GM19467 (cell line): ENCODE measurements at regions not wholly inside any gene's neighbourhood (a gene's known extent, or its start where the extent isn't known, plus 50 kb on each side); places are given as distances from the start of the nearest gene placed in this dataset.
A peak's percentile ranks its signal among the peaks of the same experiment; 100 is the strongest.

Source experiments
- ATAC-seq: cut with Tn5 transposase; IDR thresholded peaks from one replicate; pipeline ENCODE4 v1.9.1; 2021; ENCODE audit warnings: mild to moderate bottlenecking, moderate library complexity; ENCODE audit not compliant: unreplicated experiment

- ATAC-seq = no peak
These were observed 269.6 kb upstream of the KLF4 start for GRCh38 chr9:107759009-107759822.

DNA sequence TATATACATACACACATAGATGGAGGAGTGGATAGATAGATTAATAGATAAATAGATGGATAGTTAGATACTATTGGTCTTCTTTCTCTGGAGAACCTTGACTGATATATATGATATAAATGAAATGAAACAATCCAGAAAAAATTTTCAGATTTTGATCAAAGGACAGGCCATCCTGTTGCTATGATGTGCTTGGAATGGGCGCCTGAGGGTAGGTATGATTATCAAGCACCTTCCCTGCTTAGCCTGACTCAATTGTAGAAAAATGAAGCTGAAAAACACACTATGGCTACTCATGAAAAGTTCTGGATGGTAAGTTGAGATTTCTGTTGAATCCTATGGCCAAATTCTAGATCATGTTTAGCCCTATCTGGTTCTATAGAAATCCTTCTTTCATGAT, 266.5 kb upstream of the KLF4 start:
- ATAC-seq = no peak

DNA sequence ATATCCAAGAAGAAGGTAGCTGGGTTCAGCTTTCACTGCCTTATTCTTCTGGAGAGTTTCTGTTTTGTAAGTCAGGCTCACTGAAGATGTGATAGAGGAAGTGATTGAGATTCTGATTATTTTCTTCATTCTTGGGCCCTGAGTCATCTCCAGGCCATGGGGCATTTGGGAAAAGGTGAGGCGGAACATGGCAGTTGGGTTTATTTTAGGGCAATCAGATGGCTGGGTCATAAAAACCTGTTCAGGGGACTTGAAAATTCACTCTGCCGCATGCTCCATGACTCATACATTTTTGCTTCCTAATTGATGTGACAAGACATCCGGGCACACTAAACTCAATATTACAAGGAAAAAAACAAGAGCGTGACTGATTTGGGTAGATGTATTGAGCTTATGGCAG, 265.7 kb upstream of the KLF4 start:
- ATAC-seq = no peak

DNA sequence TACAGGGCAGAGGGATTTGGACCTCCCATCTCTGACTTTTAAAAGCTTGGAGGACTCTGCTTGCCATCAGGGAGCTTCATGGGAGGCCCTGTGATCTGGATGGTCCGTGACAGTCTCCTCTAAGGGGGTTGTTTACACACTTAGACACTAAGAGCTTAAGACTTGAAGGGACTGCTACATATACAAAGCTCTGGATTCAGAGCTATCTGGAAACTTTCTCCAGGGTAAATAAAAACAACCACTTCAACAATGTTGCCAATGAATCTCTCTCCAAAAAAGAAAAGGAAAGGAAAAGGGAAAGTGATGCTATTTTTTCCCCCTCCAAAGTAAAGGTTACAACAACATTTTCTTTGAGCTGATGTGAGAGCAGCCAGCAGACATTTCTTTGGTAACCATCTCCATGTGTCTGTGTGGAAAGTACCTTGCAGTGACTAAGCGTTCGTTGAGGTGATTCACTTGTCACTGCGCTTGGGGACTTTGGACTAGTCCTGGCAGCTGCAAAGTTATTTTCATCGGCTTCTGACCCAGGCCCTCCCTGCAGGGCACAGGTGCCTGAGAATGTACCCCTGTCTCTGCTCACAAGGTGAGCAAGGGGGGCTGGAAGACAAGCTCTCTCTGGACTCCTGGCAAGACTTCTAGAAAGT, 262.1 kb upstream of the KLF4 start:
- peak; percentile 65 for ATAC-seq

DNA sequence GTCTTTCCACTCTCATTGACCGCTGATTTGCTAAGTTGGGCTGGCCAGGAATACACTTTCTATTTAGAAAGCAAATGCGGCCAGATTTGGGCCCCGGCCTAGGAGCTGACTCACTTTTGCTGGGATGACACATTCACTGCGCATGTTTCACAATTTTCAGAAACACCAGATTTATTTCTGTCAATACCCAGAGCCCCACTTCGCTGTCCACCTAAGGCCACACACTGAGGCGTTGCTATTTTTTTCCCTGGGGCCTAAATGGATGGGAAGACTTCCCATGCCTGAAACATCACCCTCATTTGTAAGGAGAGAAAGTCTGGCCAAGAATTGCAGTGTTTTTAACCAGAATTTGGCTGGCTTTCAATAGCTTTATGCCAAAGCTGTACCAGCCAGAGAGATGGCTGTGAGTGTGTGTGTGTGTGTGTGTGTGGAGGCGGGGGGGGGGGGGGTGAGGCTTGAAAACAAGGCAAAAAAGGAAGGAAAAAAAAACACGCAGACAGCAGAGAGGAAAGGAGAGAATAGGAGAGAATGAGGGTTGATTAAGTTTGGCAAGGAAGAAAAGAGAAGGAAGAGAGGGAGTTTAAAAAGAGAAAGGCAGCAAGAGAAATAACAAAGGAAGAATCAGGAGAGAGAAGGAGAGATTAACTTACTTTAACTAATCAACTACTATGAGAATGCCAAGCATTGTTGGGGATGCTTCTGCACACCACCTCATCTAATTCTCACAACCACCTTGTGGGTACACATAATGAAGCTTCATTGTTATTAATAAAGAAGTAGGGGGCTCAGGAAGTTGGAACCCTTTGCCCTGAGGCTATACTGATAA, 261.4 kb upstream of the KLF4 start:
- ATAC-seq = no peak

GRCh38 chr9:107749787-107750444, 260.3 kb upstream of the KLF4 start:
- no peak for ATAC-seq

DNA sequence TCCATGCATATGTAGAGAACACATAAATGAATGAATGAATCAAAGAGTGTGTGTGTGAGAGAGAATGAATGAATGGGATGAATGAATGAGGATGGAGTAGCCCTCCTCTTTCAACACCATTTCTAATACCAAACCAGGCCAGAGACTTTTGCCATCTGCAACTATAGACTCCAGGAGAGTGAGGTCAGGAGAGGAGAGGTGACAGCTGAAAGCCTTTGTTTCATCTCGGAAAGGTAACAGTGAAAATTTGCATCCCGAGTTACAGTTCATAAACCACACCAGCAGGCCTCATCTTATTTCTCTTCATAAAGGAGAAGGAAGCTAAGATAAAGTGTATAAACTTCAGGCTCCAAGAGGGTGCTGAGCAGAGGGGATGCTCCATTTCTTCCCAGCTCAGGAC, 255.3 kb upstream of the KLF4 start:
- no peak for ATAC-seq

DNA sequence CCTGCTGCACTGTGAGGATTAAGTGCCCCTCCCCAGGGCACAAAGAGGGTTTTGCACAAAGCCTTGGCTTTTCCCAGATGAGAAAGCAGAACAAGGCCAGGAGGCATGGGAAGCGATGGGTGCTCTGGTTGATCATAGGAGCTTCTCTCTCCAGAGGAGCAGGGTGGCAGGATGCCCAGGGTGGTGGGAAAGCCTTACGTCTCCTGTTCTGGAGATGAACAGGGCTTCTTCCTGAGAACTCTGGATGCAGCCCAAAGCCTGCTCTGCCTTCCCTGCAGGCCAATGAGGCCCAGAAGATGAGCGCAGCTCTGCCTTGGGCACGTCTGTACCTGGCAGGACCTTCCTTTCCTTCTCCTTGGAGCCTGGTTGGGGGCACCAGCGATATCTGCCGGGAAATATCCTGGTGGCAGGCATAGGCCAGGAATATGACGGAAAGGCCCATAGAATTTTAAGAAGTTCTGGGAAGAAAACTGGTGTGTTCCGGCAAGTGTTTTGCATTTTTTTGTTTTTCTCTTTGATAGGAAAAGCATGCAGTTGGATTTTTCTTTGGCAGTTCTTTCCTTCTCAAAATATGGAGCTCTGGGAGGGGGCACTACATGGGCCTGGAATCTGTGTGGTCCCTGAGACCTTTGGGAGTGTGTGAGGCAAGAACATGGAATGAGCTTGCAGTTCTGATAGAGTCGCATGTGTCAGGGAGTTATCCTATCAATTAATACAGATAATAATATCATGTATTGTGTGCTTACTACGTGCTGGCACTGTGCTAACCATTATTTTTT, 253.2 kb upstream of the KLF4 start:
- ATAC-seq = no peak

DNA sequence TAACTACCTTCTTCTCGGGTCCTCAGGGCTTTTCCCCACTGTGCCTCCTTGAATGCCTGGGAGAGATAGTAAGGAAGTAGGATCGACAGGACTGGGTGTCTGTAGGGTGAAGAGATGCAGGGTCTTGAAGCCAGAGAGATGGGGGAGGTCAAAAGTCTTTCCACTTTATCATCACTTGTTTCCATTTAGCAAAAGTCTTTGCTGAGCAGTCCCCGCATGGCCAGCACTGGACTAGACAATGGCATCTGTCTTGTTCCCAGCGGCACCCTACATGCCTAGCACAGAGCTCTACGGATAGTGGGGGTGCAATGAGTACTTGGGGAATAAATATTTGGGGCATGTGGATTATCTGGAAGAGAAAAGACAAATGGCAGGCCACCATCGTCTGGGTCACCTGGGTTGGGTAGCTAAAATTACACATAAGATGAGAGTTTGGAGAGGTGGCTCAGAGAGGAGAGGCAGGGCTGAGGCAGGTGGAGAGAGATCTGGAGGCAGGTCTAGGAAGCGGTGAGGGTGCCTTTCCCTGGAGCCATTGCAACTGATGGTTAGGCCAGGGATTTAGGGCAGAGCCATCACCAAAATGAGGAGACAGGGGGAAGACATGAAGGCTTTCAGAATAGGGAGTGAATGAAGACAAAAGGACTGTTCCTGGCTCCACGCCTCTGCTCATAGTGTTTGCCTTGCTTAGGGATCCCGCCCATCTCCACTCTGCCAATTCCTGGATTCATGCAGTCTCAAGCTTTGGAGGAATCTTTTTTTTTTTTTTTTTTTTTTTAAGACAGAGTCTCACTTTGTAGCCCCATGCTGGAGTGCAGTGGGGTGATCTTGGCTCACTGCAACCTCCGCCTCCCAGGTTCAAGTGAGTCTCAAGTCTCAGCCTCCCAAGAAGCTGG, 250.8 kb upstream of the KLF4 start:
- no peak for ATAC-seq

GRCh38 chr9:107739601-107740082, 250.1 kb upstream of the KLF4 start:
- no peak for ATAC-seq

DNA sequence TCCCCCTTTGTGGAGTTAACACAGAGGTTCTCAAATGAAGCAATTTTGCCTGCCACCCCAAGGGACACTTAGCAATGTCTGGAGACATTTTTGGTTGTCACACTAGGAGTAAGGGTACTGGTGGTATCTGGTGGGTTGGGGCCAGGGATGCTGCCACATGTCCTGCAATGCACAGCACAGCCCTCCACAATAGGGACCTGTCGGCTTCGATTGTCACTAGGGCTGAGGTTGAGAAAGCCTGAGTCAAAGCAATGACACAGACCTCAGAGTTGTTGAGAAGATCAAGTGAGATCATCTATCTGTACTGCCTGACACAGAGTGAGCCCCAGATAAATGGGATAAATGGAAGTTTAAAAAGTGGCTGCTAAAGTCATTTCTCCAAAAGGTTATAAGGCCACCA, 249.2 kb upstream of the KLF4 start:
- no peak for ATAC-seq

DNA sequence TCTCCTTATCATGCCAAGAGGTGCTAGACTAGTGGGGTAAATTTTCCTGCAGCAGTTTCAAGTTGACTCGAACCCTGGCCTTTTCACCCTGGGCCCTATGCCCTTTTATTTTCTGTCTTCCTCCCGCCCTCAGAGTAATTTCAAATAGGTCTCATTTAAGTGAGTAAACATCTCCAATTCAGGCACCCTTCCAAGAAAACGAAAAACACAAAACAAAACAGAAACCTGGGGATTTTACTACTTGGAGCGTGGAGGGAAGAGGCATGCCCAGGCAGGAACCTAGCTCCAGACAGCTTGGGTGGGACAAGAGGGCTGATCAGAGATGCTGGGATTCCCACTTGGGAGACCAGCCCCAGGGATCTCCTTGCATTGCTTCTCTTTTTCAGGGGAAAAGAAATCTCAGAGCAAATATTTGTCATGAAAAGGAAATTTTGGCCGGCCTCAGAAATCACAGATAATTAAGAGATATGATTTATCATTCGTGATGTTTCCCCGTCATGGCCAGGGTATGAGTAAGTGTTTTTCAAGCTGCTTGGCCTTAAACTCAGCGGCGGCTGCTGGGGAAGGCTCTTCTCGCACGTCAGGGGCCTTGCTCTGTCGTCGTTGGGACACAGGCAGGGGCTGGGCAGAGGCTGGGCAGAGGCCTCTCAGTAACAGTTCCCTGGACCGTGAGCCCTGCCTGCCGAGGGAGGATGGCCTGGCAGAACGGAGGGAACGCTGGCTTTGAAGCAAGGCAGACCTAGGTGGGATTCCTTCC, 248.6 kb upstream of the KLF4 start:
- no peak for ATAC-seq

DNA sequence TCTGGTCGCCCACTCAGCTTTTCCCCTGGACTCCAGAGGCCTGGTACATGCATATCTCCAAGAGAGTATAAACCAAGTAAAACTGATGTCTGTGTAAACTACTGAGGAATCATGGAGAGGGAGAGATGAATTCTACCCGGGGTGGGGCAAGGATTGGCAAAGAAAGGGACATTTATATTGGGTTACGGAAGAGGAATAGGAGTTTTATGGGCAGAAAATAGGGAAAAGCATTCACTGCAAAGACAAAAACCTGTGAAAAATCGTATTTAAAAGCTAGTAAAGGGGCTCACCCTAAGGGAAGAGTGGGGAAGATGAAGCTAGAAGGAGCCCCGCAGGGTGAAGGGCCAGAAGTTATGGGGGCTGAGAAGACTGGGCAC, 248.0 kb upstream of the KLF4 start:
- ATAC-seq = no peak

GRCh38 chr9:107735821-107736220, 246.3 kb upstream of the KLF4 start:
- ATAC-seq = no peak

DNA sequence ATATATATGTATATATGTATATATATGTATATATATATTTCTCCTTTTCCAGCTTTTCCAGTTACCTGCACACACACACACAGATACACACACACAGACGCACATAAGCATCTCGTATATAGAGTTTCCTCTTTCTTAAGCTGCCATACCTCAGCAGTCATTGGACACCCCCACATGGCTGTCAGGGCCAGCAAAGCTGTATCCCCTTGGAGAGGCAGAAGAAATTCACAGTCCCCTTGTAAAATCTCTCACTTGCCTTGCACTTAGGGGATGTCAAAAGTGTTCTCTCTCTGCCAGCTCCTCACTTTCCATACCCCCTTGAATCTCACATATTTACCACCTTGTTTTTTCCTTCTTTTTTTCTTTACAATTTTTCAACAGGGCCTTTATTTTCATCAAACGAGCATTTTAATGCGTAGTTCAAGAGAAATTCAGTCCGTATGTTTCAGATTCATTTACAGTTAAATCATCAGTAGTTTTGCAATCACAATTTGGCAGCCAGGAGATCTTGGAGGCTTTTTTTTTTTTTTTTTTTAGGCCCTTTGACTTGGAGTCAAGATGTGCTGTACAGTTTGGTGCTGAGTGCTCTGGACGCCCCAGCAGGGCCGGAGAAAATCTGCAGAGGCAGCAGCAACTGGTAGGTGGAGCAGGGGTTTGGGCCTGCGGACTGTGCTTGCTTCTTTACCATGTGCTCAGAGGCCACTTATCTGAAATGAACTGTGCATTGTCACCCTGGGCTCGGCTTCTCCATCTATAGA, 244.9 kb upstream of the KLF4 start:
- ATAC-seq = no peak

DNA sequence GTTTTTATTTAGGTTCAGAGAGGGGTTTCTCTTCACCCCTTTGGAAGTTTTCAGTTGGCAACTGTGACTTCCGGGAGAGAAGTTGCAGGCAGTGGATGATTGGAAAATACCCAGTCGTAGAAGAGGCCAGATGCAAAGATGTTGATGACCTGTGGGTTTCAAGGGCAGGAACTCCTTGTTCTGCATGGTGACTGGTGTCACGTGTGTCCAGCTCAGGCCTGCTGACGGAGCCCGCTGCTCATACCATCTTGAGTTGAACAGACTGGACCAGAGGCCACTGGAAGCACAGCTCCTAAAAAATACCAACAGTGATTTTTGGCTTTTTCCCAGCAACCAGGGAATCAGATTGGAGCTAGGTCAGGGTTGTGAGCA, 243.9 kb upstream of the KLF4 start:
- no peak for ATAC-seq

DNA sequence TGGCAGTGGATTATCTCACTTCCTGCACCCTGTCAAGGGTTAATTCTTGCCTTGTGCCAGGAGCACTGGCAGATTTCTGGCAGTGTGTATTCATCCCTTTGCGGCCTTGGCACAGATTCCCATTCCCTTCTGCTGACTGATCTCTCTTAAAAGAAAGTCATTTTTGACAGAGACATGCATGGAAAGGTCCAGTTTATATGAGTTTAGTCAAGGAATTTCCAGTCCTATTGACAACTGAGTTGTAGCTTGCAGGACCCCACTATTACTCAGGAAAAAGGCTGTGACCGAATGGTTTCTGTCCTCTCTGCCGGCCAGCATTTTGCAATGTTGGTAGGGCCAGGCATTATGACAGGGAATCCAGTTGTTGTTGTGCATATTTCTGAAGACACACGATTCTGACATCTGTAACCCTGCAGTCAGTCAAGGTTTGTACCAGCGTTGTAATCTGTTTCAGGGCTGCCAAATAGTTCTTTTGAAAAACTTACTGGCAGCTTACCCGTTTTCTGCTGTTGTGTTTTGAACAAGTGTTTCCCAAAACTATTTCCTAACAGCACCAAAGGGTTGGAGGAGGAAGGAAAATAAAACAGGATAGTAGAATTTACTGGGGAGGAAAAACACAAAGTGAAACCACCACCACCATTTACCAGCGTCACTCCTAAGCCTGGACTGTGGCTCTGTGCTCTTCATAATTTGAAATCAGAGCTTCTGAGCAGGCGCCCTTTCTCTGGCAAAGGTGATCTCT, 243.4 kb upstream of the KLF4 start:
- ATAC-seq = no peak
